Activated naive CD8-positive, alpha-beta T cell (primary cell): ENCODE measurements at regions not wholly inside any gene's neighbourhood (a gene's known extent, or its start where the extent isn't known, plus 50 kb on each side); places are given as distances from the start of the nearest gene placed in this dataset.
A peak's percentile ranks its signal among the peaks of the same experiment; 100 is the strongest.
"Not testable (repeated sequence)": the region's sequence is repeated elsewhere in the genome, so short reads cannot be mapped to it uniquely, and the experiment has no call there.

Experiments
- H3K27ac Mint-ChIP-seq: one replicate; pipeline ENCODE4 v1.8.0; 2021; ENCODE audit warnings: mixed read lengths
- H3K27me3 Mint-ChIP-seq: one replicate; pipeline ENCODE4 v1.8.0; 2021; ENCODE audit warnings: mixed read lengths
- H3K36me3 Mint-ChIP-seq: one replicate; pipeline ENCODE4 v1.8.0; 2021; ENCODE audit warnings: mixed read lengths
- H3K4me1 Mint-ChIP-seq: one replicate; pipeline ENCODE4 v1.8.0; 2021; ENCODE audit warnings: low read depth, mixed read lengths
- H3K4me3 Mint-ChIP-seq: one replicate; pipeline ENCODE4 v1.8.0; 2021; ENCODE audit warnings: mild to moderate bottlenecking, mixed read lengths
- H3K9me3 Mint-ChIP-seq: one replicate; pipeline ENCODE4 v1.8.0; 2021; ENCODE audit warnings: low read depth, mixed read lengths

DNA sequence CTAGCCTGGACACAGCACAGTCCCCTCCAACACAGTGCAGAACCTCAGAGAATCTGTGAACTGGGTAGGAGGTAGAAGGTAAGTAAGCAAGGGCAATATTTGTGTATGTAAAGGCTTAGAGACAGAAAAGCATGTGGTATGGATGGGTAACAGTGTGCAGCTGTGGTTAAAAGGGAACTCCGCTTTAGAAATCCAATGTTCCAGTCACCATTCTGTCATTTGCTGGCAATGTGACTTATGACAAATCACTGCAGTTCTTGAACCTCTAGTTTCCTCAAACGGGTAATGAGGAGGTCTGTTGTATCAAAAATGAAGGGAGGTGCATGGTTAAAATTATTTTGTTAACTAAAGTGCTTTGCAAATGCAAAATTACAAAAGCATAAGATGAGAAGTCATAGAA lies 125.5 kb upstream of the IFNE start:
- no peaks in the 10 kb centered on the region for H3K27me3 Mint-ChIP-seq
- H3K36me3 Mint-ChIP-seq, result no peaks in the 10 kb centered on the region
- H3K4me3 Mint-ChIP-seq, result no peak overlapping the region
- H3K27ac Mint-ChIP-seq, result no peak overlapping the region
- no peaks in the 10 kb centered on the region for H3K9me3 Mint-ChIP-seq
- peaks cover 62% of the 10 kb centered on the region for H3K4me1 Mint-ChIP-seq

GRCh38 chr9:21608200-21608599 lies 126.1 kb upstream of the IFNE start:
- H3K9me3 Mint-ChIP-seq, result no peaks in the 10 kb centered on the region
- peak overlapping the region; percentile 64 for H3K27ac Mint-ChIP-seq
- H3K36me3 Mint-ChIP-seq, result no peaks in the 10 kb centered on the region
- H3K4me1 Mint-ChIP-seq, result peaks cover 67% of the 10 kb centered on the region
- H3K27me3 Mint-ChIP-seq, result no peaks in the 10 kb centered on the region
- H3K4me3 Mint-ChIP-seq, result no peak overlapping the region

- Mint-ChIP-seq H3K27ac (peak overlapping the region; percentile 46), H3K4me3 (no peak overlapping the region), H3K4me1 (peaks cover 78% of the 10 kb centered on the region), H3K9me3 (no peaks in the 10 kb centered on the region), H3K27me3 (no peaks in the 10 kb centered on the region), H3K36me3 (no peaks in the 10 kb centered on the region)
Observed at GRCh38 chr9:21609506-21609905, 127.4 kb upstream of the IFNE start.

- Mint-ChIP-seq H3K9me3 (no peaks in the 10 kb centered on the region), H3K4me1 (peaks cover 88% of the 10 kb centered on the region), H3K27me3 (no peaks in the 10 kb centered on the region), H3K36me3 (no peaks in the 10 kb centered on the region), H3K4me3 (peak overlapping the region; percentile 67), H3K27ac (peak overlapping the region; percentile 83)
Observed at GRCh38 chr9:21611891-21612290, 129.8 kb upstream of the IFNE start.

GRCh38 chr9:21615018-21615417 lies 132.9 kb upstream of the IFNE start:
- Mint-ChIP-seq H3K4me1 (peaks cover 60% of the 10 kb centered on the region), H3K36me3 (no peaks in the 10 kb centered on the region), H3K9me3 (no peaks in the 10 kb centered on the region), H3K27ac (peak overlapping the region; percentile 41), H3K4me3 (no peak overlapping the region), H3K27me3 (no peaks in the 10 kb centered on the region)

GRCh38 chr9:21615446-21615845 lies 133.3 kb upstream of the IFNE start:
- no peaks in the 10 kb centered on the region for H3K9me3 Mint-ChIP-seq
- peaks cover 59% of the 10 kb centered on the region for H3K4me1 Mint-ChIP-seq

DNA sequence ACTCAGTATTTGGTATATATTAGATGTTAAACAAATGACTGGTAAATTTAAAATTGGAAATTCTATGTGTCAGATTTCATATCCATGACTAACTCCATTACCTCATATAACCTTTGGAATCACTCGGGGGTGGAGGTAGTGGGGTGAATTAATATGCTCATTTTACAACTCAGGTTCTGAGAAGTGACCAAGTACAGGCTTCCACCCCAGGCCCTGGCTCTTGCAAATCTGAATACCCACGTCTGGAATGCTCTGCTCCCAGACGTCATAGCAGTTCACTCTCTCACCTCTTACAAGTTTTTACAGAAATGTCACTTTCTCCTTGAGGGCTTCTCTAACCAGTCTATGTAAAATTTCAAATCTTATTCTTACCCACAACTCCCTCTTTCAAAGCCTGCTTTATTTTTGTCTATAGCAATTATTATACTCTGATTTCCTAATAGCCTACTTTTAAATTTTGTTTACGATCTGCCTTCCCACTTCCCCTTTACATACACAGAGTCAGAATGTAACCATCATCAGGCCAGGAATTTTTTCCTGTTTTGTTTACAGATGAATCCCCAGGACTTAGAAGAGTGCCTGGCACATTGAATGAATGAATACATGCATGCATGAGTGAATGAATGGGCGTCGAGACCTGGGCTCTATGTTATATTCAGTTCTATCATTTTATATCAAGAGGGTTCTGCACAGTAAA lies 134.1 kb upstream of the IFNE start:
- Mint-ChIP-seq H3K9me3 (no peaks in the 10 kb centered on the region), H3K36me3 (no peaks in the 10 kb centered on the region), H3K4me3 (peak overlapping the region; percentile 2), H3K4me1 (peaks cover 51% of the 10 kb centered on the region), H3K27me3 (no peaks in the 10 kb centered on the region), H3K27ac (peak overlapping the region; percentile 34)

More at GRCh38 chr9:21615446-21615845, 133.3 kb upstream of the IFNE start:
- Mint-ChIP-seq H3K27ac (peak overlapping the region; percentile 41), H3K27me3 (no peaks in the 10 kb centered on the region), H3K4me3 (peak overlapping the region; percentile 3), H3K36me3 (no peaks in the 10 kb centered on the region)

DNA sequence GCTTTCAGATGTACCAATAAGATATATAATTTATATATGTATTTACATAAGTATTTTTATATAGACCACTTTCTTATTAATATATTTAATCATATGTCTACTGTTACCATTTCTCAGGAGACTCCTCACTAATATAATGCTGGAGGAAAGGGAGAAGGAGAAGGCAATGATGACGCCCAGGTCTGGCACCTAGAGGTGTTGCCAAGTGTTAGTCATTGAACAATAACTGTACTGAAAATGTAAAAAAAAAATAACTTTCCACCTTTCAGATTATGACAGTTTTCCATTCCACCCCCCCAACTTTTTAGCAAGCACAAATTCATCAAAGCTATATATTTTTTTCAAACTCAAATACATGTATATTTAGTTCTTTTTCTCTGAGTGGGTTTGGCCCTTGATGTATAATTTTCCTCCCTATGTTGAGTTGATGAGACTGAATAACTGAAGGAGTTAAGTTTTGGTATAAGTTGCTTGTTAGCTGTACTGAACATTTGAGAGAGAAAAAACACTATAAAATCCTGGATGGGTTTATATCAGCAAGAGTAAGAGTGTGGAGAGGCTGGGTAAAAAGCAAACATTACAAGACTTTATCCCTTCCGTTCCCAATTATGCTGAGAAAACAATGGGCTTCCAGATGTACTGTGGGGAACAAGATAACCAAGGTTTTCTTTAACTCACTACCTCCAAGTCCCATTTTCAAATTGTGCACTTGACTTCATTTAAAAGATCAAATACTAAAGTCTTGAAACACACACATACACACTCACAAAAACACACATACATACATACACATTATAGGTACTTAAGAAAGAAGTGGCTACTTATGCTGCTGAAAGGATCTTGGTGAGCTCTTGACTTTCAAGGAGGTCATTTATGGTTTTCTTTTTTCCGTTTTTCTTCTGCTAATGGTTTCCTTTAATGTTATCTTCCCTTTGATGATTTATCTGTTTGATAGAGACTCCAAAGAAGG lies 142.8 kb upstream of the IFNE start:
- peak overlapping the region; percentile 97 for H3K27ac Mint-ChIP-seq
- peaks cover 10% of the 10 kb centered on the region for H3K9me3 Mint-ChIP-seq
- peaks cover 42% of the 10 kb centered on the region for H3K4me1 Mint-ChIP-seq
- peak overlapping the region; percentile 64 for H3K4me3 Mint-ChIP-seq
- no peaks in the 10 kb centered on the region for H3K27me3 Mint-ChIP-seq
- peaks cover 7% of the 10 kb centered on the region for H3K36me3 Mint-ChIP-seq

GRCh38 chr9:21626493-21626892 lies 144.4 kb upstream of the IFNE start:
- H3K36me3 Mint-ChIP-seq, result peaks cover 7% of the 10 kb centered on the region
- peak overlapping the region; percentile 74 for H3K27ac Mint-ChIP-seq
- H3K27me3 Mint-ChIP-seq, result no peaks in the 10 kb centered on the region

DNA sequence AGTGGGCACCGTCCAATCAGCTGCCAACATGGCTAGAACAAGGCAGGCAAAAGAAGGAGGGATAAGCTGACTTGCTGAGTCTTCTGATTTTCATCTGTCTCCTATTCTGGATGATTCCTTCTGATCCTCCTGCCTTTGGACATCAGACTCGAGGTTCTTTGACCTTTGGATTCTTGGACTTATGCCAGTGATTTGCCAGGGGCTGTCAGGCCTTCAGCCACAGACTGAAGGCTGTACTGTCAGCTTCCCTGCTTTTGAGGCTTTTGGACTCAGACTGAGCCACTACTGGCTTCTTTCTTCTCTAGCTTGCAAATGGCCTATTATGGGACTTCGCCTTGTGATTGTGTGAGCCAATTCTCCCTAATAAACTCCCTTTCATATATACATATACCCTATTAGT lies 146.8 kb upstream of the IFNE start:
- not testable (repeated sequence) for H3K36me3 Mint-ChIP-seq, H3K4me3 Mint-ChIP-seq, H3K27ac Mint-ChIP-seq, H3K27me3 Mint-ChIP-seq
- H3K4me1 Mint-ChIP-seq, result peaks cover 33% of the 10 kb centered on the region
- H3K9me3 Mint-ChIP-seq, result peaks cover 10% of the 10 kb centered on the region

More at GRCh38 chr9:21626493-21626892, 144.4 kb upstream of the IFNE start:
- peaks cover 10% of the 10 kb centered on the region for H3K9me3 Mint-ChIP-seq
- peak overlapping the region; percentile 56 for H3K4me3 Mint-ChIP-seq
- peaks cover 42% of the 10 kb centered on the region for H3K4me1 Mint-ChIP-seq

- Mint-ChIP-seq H3K4me1 (no peaks in the 10 kb centered on the region), H3K9me3 (no peaks in the 10 kb centered on the region), H3K27me3 (no peaks in the 10 kb centered on the region), H3K36me3 (no peaks in the 10 kb centered on the region), H3K27ac (no peak overlapping the region), H3K4me3 (no peak overlapping the region)
Observed at GRCh38 chr9:21634951-21635350, 152.8 kb upstream of the IFNE start.

GRCh38 chr9:21638104-21638503 lies 156.0 kb upstream of the IFNE start:
- Mint-ChIP-seq H3K36me3 (no peaks in the 10 kb centered on the region), H3K9me3 (peaks cover 10% of the 10 kb centered on the region), H3K27me3 (no peaks in the 10 kb centered on the region), H3K27ac (no peak overlapping the region), H3K4me1 (no peaks in the 10 kb centered on the region), H3K4me3 (no peak overlapping the region)

GRCh38 chr9:21653091-21653490 lies 149.3 kb upstream of the MTAP start:
- no peaks in the 10 kb centered on the region for H3K27me3 Mint-ChIP-seq
- H3K9me3 Mint-ChIP-seq, result peaks cover 3% of the 10 kb centered on the region
- peaks cover 4% of the 10 kb centered on the region for H3K4me1 Mint-ChIP-seq
- no peak overlapping the region for H3K4me3 Mint-ChIP-seq
- no peak overlapping the region for H3K27ac Mint-ChIP-seq
- peaks cover 5% of the 10 kb centered on the region for H3K36me3 Mint-ChIP-seq

DNA sequence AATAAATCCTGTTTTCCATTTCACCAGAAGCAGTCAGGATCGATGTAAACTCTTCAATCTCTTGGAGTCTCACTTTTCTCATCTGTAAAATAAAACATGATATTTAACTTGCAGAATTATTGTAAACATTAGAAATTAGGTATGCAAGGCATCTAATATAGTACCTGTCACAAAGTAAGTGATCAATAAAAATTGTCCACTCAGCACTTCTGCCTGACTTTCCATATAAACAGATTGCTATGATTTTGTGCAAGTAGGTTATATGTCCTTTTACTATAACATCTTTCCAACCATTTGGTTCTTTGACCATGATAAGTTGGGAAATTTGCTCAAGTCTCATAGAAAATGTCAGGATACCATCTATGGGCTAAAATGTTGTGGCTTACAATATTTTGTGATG lies 148.8 kb upstream of the MTAP start:
- Mint-ChIP-seq H3K27me3 (no peaks in the 10 kb centered on the region), H3K36me3 (peaks cover 5% of the 10 kb centered on the region), H3K27ac (no peak overlapping the region), H3K4me1 (peaks cover 4% of the 10 kb centered on the region), H3K4me3 (no peak overlapping the region), H3K9me3 (peaks cover 3% of the 10 kb centered on the region)
